HepG2 (cell line): ENCODE measurements at regions not wholly inside any gene's neighbourhood (a gene's known extent, or its start where the extent isn't known, plus 50 kb on each side); places are given as distances from the start of the nearest gene placed in this dataset.

Experiments
- ATAC-seq: fragments of 200-7000 bp; cut with Tn5 transposase; 3 replicates; pipeline ENCODE4 v1.9.1; 2020; ENCODE audit warnings: mild to moderate bottlenecking, moderate library complexity
- BruUV-seq: library from RNA; stranded (reverse); fragments of 400-500 nt; replicated peaks from 2 replicates; lab custom pipeline; 2021; lab: Mats Ljungman, UMichigan
- CTCF ChIA-PET: fragments of 300-600 bp; formaldehyde crosslinking; extraction: SDS; loops from one replicate; lab custom pipeline; 2021; ENCODE audit warnings: low total read pairs, inconsistent platforms, low intra/inter-chr PET ratio; lab: Yijun Ruan, JAX
- POLR2A ChIA-PET: fragments of 350-600 bp; sonication (Branson Sonifier 250); formaldehyde crosslinking; loops from one replicate; lab custom pipeline; 2020; ENCODE audit warnings: antibody characterized with exemption, inconsistent platforms; lab: Yijun Ruan, JAX
- DNase-seq: peaks from one replicate; pipeline ENCODE4 v3.0.0-alpha.2; 2015; ENCODE audit warnings: low spot score
- FAIRE-seq: peaks from 3 replicates; lab custom pipeline; 2011; peaks lifted over from hg19 to GRCh38; lab: Jason Lieb, UNC
- H2AFZ ChIP-seq: one replicate; pipeline ENCODE4 v1.6.1; 2011; ENCODE audit warnings: low read length, inconsistent platforms
- H3K27ac ChIP-seq: fragments of 300-600 bp; 3 replicates; pipeline ENCODE4 v1.8.0; 2011; ENCODE audit warnings: mixed run types, mild to moderate bottlenecking, mixed read lengths, low read length, inconsistent platforms; ENCODE audit not compliant: insufficient read depth; ENCODE audit errors: extremely low read length
- H3K27me3 ChIP-seq, 2 experiments: fragments of 200-600 bp in 1 of 2; 2 replicates in 1 of 2; 3 replicates in 1 of 2; pipeline versions ENCODE4 v1.6.0 to v1.8.0; 2011; ENCODE audit warnings: low read length in 2 of 2, mild to moderate bottlenecking in 2 of 2, moderate library complexity in 2 of 2, inconsistent platforms in 1 of 2; ENCODE audit not compliant: insufficient read depth in 2 of 2, control insufficient read depth in 1 of 2
- H3K36me3 ChIP-seq, 2 experiments: fragments of 200-600 bp in 1 of 2; replicated peaks in 1 of 2; 2 replicates in 1 of 2; 3 replicates in 1 of 2; pipeline versions ENCODE4 v1.5.1 to v1.8.0; 2011; ENCODE audit warnings: low read length in 2 of 2, inconsistent platforms in 1 of 2; ENCODE audit not compliant: insufficient read depth in 2 of 2, control insufficient read depth in 1 of 2
- H3K4me1 ChIP-seq: 2 replicates; pipeline ENCODE4 v1.5.1; 2012; ENCODE audit warnings: low read length, inconsistent platforms; ENCODE audit not compliant: insufficient read depth
- H3K4me2 ChIP-seq: 2 replicates; pipeline ENCODE4 v1.6.0; 2011; ENCODE audit warnings: low read depth, low read length, inconsistent platforms
- H3K4me3 ChIP-seq, 3 experiments: fragments of 200-600 bp in 1 of 3; sonication (generic), shearing (Covaris generic) in 1 of 3; replicated peaks in 1 of 3; 2 replicates each; pipeline ENCODE4 v1.5.1; 2011 to 2016; ENCODE audit warnings: low read length in 3 of 3, inconsistent platforms in 2 of 3, low read depth in 2 of 3, mild to moderate bottlenecking in 2 of 3, control low read depth in 1 of 3, mixed read lengths in 1 of 3; ENCODE audit not compliant: insufficient read depth in 1 of 3
- H3K79me2 ChIP-seq: one replicate; pipeline ENCODE4 v1.6.1; 2011; ENCODE audit warnings: low read length, inconsistent platforms; ENCODE audit not compliant: insufficient read depth
- H3K9ac ChIP-seq: 2 replicates; pipeline ENCODE4 v1.6.0; 2011; ENCODE audit warnings: mild to moderate bottlenecking, low read depth, low read length, inconsistent platforms; ENCODE audit not compliant: insufficient read depth
- H3K9me3 ChIP-seq: 2 replicates; pipeline ENCODE4 v1.5.1; 2012; ENCODE audit warnings: mild to moderate bottlenecking, low read length
- H4K20me1 ChIP-seq: 2 replicates; pipeline ENCODE4 v1.6.0; 2011; ENCODE audit warnings: inconsistent platforms, mild to moderate bottlenecking, low read length, moderate library complexity; ENCODE audit not compliant: insufficient read depth
- CBX1 ChIP-seq: IDR thresholded peaks from one replicate; pipeline ENCODE4 v1.6.1; 2016; ENCODE audit warnings: antibody characterized with exemption, low read depth
- MAFK ChIP-seq, 2 experiments: IDR thresholded peaks in 1 of 2; conservative IDR thresholded peaks in 1 of 2; 2 replicates each; pipeline ENCODE4 v1.6.1; 2011; ENCODE audit warnings: improper control_type of control experiment in 2 of 2, low read length in 2 of 2
- NFAT5 ChIP-seq: sonication (generic); formaldehyde crosslinking; IDR thresholded peaks from 2 replicates; pipeline ENCODE4 v1.4.0; 2020; ENCODE audit warnings: missing genetic modification reagents
- ZBTB33 ChIP-seq: sonication (generic); formaldehyde crosslinking; IDR thresholded peaks from 2 replicates; pipeline ENCODE4 v1.4.0; 2020; ENCODE audit warnings: missing genetic modification reagents
- ZGPAT ChIP-seq: IDR thresholded peaks from 2 replicates; pipeline ENCODE4 v1.6.1; 2016; ENCODE audit warnings: mild to moderate bottlenecking
- ZNF33B ChIP-seq: sonication (generic); formaldehyde crosslinking; IDR thresholded peaks from 2 replicates; pipeline ENCODE4 v1.5.1; 2020; ENCODE audit warnings: mild to moderate bottlenecking, missing genetic modification reagents
- ZNF552 ChIP-seq: sonication (generic); formaldehyde crosslinking; IDR thresholded peaks from 2 replicates; pipeline ENCODE4 v1.9.0; 2022; ENCODE audit warnings: missing genetic modification reagents, mild to moderate bottlenecking, borderline replicate concordance
- whole genome bisulfite sequencing: methylation state at CpG from one replicate; pipeline ENCODE4 v1.1.6; 2017; ENCODE audit warnings: low lambda C conversion rate; 5-methylcytosine and 5-hydroxymethylcytosine counted together
- in situ Hi-C: cut with HindIII; loops from 2 replicates; pipeline ENCODE4 v1.10.0; 2017; ENCODE audit warnings: low pct_unique_long_range_greater_than_20kb; ENCODE audit not compliant: extremely low pct_ligation_motif_present
- intact Hi-C: fragments of 100-400 bp; cut with micrococcal nuclease; formaldehyde crosslinking; loops from one replicate; pipeline ENCODE4 v1.10.0; 2022; ENCODE audit not compliant: unreplicated experiment
- TF ChIP-seq, protein P1 (sequence below): sonication (generic); formaldehyde crosslinking; IDR thresholded peaks from 2 replicates; pipeline ENCODE4 v1.4.0; 2020; ENCODE audit warnings: missing genetic modification reagents; ENCODE audit errors: not compliant biosample characterization
- TF ChIP-seq, protein P2 (sequence below), 2 experiments: sonication (generic) in 1 of 2; formaldehyde crosslinking in 1 of 2; IDR thresholded peaks; 2 replicates each; pipeline versions ENCODE4 v1.4.0 to v1.6.1; 2018 to 2020; ENCODE audit warnings: missing genetic modification reagents in 2 of 2, borderline replicate concordance in 1 of 2, low read depth in 1 of 2, mild to moderate bottlenecking in 1 of 2, missing biosample characterization in 1 of 2

DNA sequence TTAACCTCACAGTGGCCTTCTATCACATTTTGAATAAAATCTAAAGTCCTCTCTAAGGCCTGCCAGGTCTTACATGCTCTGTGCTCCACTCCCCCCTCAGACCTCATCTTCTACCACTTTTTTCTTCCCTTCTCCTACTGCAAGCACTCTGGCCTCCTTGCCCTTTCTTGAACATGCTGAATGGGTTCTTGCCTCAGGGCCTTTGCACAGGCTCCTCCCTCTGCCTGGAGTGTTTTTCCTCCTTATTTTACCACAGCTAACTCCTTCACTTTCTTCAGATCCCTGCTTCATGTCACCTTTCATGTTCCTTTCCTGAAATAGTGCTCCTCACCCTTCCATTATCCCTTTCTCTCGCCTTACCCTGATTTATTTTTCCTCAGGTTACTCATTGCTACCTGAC, 97.9 kb upstream of the FOXP4 start:
- FAIRE-seq (no peak), ATAC-seq (no peak), DNase-seq (no peak)
- Histone ChIP-seq H3K27me3 (peaks cover 9 to 58% of the 10 kb centered on the region in 2 experiments; a peak in 4 of 5 replicates), H3K4me3 (no peak overlapping the region), H2AFZ (no peak overlapping the region), H3K4me2 (no peak overlapping the region), H3K27ac (no peak overlapping the region), H3K79me2 (no peaks in the 10 kb centered on the region), H3K36me3 (no peaks in the 10 kb centered on the region), H4K20me1 (no peaks in the 10 kb centered on the region), H3K4me1 (peaks cover 57% of the 10 kb centered on the region), H3K9ac (no peak overlapping the region), H3K9me3 (no peaks in the 10 kb centered on the region)
- POLR2A ChIA-PET: no interaction called here
- BruUV-seq: no TSS peak
- WGBS: 94% methylated on average over 1 of the region's 1 CpG
- in situ Hi-C loops (no loop called here), intact Hi-C loops (loop anchor here (2.0 kb wide), 1 partner anchor 21 kb away; no protein-coding TSS in a partner anchor)
- CTCF ChIA-PET: no interaction called here
- TF ChIP-seq CBX1 (no peak), ZNF552 (CRISPR knock-in tag) (no peak), MAFK (conservative IDR thresholded peaks at IDR 0.05 in 1 of 2, IDR thresholded peaks at IDR 0.05 in 1 of 2; ENCODE audit: low read length in 2 of 2) (no peak), ZBTB33 (no peak), ZGPAT (CRISPR knock-in tag) (no peak), ZNF33B (CRISPR knock-in tag) (no peak), NFAT5 (CRISPR knock-in tag) (no peak)
- TF ChIP-seq, protein P1, sequence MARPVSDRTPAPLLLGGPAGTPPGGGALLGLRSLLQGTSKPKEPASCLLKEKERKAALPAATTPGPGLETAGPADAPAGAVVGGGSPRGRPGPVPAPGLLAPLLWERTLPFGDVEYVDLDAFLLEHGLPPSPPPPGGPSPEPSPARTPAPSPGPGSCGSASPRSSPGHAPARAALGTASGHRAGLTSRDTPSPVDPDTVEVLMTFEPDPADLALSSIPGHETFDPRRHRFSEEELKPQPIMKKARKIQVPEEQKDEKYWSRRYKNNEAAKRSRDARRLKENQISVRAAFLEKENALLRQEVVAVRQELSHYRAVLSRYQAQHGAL (CRISPR knock-in tag): no peak
- TF ChIP-seq, protein P2, sequence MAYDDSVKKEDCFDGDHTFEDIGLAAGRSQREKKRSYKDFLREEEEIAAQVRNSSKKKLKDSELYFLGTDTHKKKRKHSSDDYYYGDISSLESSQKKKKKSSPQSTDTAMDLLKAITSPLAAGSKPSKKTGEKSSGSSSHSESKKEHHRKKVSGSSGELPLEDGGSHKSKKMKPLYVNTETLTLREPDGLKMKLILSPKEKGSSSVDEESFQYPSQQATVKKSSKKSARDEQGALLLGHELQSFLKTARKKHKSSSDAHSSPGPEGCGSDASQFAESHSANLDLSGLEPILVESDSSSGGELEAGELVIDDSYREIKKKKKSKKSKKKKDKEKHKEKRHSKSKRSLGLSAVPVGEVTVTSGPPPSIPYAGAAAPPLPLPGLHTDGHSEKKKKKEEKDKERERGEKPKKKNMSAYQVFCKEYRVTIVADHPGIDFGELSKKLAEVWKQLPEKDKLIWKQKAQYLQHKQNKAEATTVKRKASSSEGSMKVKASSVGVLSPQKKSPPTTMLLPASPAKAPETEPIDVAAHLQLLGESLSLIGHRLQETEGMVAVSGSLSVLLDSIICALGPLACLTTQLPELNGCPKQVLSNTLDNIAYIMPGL (CRISPR knock-in tag; IDR thresholded peaks at IDR 0.05; ENCODE audit: borderline replicate concordance in 1 of 2, low read depth in 1 of 2): no peak
